Calu3 (cell line): ENCODE measurements at regions not wholly inside any gene's neighbourhood (a gene's known extent, or its start where the extent isn't known, plus 50 kb on each side); places are given as distances from the start of the nearest gene placed in this dataset.
"Not testable (repeated sequence)": the region's sequence is repeated elsewhere in the genome, so short reads cannot be mapped to it uniquely, and the experiment has no call there.

ENCODE experiments used
- BruUV-seq: library from RNA; stranded (reverse); fragments of 400-500 nt; replicated peaks from 2 replicates; lab custom pipeline; 2021; lab: Mats Ljungman, UMichigan
- CTCF ChIA-PET: fragments of 300-600 bp; sonication (Branson Sonifier 250); formaldehyde crosslinking; loops from one replicate; lab custom pipeline; 2022; ENCODE audit warnings: antibody characterized with exemption; lab: Charles Lee
- DNase-seq: peaks from one replicate; pipeline ENCODE4 v3.0.0; 2022
- H3K27ac Mint-ChIP-seq: one replicate; pipeline ENCODE4 v1.8.0; 2022; ENCODE audit warnings: mixed read lengths; ENCODE audit not compliant: unreplicated experiment
- H3K27me3 Mint-ChIP-seq: one replicate; pipeline ENCODE4 v1.8.0; 2022; ENCODE audit warnings: mixed read lengths; ENCODE audit not compliant: unreplicated experiment
- H3K36me3 Mint-ChIP-seq: one replicate; pipeline ENCODE4 v1.8.0; 2022; ENCODE audit warnings: mild to moderate bottlenecking, moderate library complexity, mixed read lengths; ENCODE audit not compliant: insufficient read depth, unreplicated experiment
- H3K4me1 Mint-ChIP-seq: one replicate; pipeline ENCODE4 v1.8.0; 2022; ENCODE audit warnings: mild to moderate bottlenecking, low read depth, mixed read lengths; ENCODE audit not compliant: unreplicated experiment
- H3K4me3 Mint-ChIP-seq: one replicate; pipeline ENCODE4 v1.8.0; 2022; ENCODE audit warnings: mild to moderate bottlenecking, low read depth, moderate library complexity, mixed read lengths; ENCODE audit not compliant: unreplicated experiment
- H3K9me3 Mint-ChIP-seq: one replicate; pipeline ENCODE4 v1.8.0; 2022; ENCODE audit warnings: low read depth, mixed read lengths; ENCODE audit not compliant: unreplicated experiment
- intact Hi-C: fragments of 100-400 bp; cut with micrococcal nuclease; formaldehyde crosslinking; loops from one replicate; pipeline ENCODE4 v1.10.0; 2022; ENCODE audit not compliant: unreplicated experiment
- TF ChIP-seq, protein P1 (sequence below): fragments of 200-600 bp; IDR thresholded peaks from one replicate; pipeline ENCODE4 v1.8.0; 2022; ENCODE audit warnings: antibody characterized with exemption; ENCODE audit not compliant: unreplicated experiment

DNA sequence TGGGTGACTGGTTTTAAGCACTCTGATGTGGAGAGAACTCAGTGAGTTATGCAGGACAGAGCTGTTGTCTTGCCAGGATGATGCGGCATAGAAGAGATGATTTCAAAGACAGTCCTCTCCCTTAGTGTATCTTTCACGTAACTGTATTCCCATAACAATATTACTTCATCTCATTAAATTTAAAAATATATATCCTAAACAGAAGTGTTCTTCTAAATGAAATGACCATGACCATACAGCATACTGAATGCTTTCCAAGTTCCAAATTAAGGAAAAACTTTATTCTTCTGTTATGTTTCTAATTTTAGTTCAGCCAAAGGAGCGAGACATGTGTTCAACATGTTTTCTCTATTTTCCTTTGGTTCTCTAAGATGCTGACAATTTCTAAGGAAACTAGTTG is 600.1 kb upstream of the FSHR start:
- Mint-ChIP-seq H3K36me3 (no peaks in the 10 kb centered on the region), H3K27me3 (no peaks in the 10 kb centered on the region), H3K27ac (no peak overlapping the region), H3K4me3 (no peak overlapping the region), H3K9me3 (no peaks in the 10 kb centered on the region), H3K4me1 (no peaks in the 10 kb centered on the region)
- no peak for DNase-seq
- TF ChIP-seq, protein P1, sequence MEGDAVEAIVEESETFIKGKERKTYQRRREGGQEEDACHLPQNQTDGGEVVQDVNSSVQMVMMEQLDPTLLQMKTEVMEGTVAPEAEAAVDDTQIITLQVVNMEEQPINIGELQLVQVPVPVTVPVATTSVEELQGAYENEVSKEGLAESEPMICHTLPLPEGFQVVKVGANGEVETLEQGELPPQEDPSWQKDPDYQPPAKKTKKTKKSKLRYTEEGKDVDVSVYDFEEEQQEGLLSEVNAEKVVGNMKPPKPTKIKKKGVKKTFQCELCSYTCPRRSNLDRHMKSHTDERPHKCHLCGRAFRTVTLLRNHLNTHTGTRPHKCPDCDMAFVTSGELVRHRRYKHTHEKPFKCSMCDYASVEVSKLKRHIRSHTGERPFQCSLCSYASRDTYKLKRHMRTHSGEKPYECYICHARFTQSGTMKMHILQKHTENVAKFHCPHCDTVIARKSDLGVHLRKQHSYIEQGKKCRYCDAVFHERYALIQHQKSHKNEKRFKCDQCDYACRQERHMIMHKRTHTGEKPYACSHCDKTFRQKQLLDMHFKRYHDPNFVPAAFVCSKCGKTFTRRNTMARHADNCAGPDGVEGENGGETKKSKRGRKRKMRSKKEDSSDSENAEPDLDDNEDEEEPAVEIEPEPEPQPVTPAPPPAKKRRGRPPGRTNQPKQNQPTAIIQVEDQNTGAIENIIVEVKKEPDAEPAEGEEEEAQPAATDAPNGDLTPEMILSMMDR: no peak
- CTCF ChIA-PET: no interaction called here
- intact Hi-C loops: no loop called here
- no TSS peak for BruUV-seq

DNA sequence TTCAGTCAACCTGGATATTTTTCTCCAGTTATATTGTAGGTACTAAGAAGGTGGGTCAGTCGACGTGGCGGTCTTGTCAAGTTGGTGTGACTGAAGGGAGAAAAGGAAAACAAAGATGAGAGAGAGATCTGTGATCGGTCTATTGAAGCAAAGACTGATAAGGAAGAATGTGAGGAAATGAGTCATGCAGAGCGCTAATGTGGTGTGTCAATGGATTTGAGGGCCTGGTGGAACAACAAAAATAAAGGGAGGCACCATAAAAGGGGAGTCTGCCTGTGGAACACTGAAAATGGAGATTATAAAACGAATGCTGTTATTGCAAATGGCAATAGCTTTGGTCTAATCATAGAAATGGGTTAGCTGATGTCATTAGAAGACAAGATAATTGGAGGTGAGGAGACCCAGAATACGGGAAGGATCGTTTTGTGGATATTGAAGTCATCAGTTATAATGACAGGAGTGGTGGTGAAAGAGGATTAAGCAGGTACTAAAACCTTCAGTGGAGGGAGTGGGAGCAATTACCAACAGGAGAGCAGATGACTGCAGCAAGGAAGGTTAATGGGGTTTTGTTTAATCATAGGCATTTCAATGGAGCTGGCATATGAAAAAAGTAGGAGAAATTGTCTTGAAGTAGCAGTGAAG is 599.1 kb upstream of the FSHR start:
- Mint-ChIP-seq H3K27ac (no peak overlapping the region), H3K9me3 (no peaks in the 10 kb centered on the region), H3K27me3 (no peaks in the 10 kb centered on the region), H3K4me3 (no peak overlapping the region), H3K36me3 (no peaks in the 10 kb centered on the region), H3K4me1 (no peaks in the 10 kb centered on the region)
- no peak for DNase-seq
- TF ChIP-seq, protein P1: no peak
- intact Hi-C loops: no loop called here
- no TSS peak for BruUV-seq
- CTCF ChIA-PET: no interaction called here

DNA sequence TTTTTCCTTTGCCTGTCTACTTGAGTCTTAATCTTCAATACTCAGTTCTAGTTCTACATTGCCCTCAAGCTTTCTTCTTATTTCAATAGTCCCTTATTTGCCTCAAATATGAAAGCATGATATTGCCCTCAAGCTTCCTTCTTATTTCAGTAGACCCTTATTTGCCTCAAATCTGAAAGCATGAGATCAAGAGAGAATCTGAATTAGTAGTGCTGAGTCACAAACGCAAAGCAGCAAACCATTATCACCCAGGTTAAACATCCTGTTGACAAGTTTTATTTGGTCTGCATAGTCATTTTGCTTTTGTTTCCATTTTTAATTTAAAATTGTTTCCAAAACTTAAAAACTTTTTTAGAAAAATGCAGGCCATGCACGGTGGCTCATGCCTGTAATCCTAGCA is 583.3 kb upstream of the FSHR start:
- no peak for DNase-seq
- Mint-ChIP-seq H3K9me3 (peaks cover 12% of the 10 kb centered on the region), H3K4me3 (no peak overlapping the region), H3K27me3 (no peaks in the 10 kb centered on the region), H3K4me1 (no peaks in the 10 kb centered on the region), H3K27ac (no peak overlapping the region), H3K36me3 (no peaks in the 10 kb centered on the region)
- no TSS peak for BruUV-seq
- TF ChIP-seq, protein P1: no peak
- CTCF ChIA-PET: interaction anchor here (0.7 kb wide), 1 partner anchor 396 kb away, joined by 3 read pairs; no protein-coding TSS in a partner anchor
- intact Hi-C loops: no loop called here

DNA sequence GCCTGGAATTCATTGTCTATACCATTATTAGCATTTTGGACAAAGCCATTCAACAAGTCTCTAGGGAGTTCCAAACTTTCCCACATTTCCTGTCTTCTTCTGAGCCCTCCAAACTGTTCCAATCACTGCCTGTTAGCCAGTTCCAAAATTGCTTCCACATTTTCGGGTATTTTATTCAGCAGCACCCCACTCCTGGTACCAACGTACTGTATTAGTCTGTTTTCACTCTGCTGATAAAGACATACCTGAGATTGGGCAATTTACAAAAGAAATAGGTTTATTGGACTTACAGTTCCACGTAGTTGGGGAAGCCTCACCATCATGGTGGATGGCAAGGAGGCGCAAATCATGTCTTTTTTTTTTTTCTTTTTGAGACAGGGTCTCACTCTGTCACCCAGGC is 578.6 kb upstream of the FSHR start:
- H3K36me3 Mint-ChIP-seq, intact Hi-C loops, H3K4me3 Mint-ChIP-seq, CTCF ChIA-PET, H3K4me1 Mint-ChIP-seq, H3K27ac Mint-ChIP-seq, BruUV-seq, H3K27me3 Mint-ChIP-seq, DNase-seq: not testable (repeated sequence)
- peaks cover 13% of the 10 kb centered on the region for H3K9me3 Mint-ChIP-seq

DNA sequence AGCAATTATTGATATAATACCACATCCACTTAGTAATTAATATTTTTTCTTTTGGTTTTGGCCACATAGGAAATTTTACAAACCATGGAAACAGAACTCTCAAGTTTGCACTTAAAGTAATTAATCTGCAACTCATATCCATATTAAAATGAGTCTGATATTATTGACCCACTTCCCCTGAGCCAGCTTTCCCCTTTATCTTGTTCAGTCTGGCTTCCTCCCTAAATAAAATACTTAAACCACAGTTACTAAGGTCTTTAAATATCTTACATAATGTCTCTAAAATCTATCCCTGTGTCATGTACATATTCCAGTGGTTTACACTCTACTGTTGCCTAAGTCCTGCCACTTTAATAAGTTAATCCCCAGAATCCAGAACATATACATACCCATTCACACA is 564.9 kb upstream of the FSHR start:
- DNase-seq: no peak
- CTCF ChIA-PET: no interaction called here
- Mint-ChIP-seq H3K27me3 (no peaks in the 10 kb centered on the region), H3K36me3 (no peaks in the 10 kb centered on the region), H3K4me3 (no peak overlapping the region), H3K9me3 (no peaks in the 10 kb centered on the region), H3K4me1 (no peaks in the 10 kb centered on the region), H3K27ac (no peak overlapping the region)
- intact Hi-C loops: no loop called here
- TF ChIP-seq, protein P1: no peak
- no TSS peak for BruUV-seq
